GM19351 (cell line): ENCODE measurements at regions not wholly inside any gene's neighbourhood (a gene's known extent, or its start where the extent isn't known, plus 50 kb on each side); places are given as distances from the start of the nearest gene placed in this dataset.

Source experiments
- ATAC-seq: cut with Tn5 transposase; IDR thresholded peaks from one replicate; pipeline ENCODE4 v1.9.1; 2021; ENCODE audit warnings: mild to moderate bottlenecking, moderate library complexity; ENCODE audit not compliant: unreplicated experiment

DNA sequence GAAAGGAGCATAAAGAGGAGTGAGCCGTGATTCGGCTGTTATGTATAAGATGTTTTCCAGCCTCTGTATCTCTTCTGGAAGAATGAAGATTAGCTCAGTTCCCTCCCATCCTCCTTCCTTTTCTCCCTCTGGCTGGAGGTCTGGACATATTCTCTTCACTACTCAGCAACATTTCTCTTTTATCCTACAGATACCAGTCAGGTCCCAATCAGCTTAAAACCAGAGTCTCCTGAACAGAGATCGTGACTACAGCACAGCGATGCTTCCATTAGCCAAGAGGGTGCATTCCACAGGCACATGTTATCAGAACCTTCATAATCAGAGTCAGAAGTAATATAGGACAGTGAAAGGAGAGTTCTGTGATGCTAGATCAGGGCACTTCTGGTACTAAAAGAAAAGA is 133.9 kb upstream of the SOX4 start:
- no peak for ATAC-seq

- ATAC-seq, result no peak
Observed at GRCh38 chr6:21461844-21462518, 131.6 kb upstream of the SOX4 start.

DNA sequence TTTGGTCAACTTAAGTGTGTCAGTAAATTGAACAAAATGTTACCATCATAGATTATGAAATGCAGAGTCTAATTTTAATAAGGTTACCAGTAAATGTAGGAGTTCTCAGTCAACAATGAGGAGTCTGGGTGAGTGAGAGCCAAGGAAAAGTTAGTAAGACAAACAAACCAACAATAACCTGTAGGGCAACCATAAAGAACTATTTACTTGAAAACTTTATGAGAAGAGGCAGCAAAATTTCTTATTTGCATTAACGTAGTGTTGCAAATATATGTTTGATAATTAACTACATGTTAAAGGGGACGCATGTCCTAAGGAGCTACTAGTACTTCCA is 131.1 kb upstream of the SOX4 start:
- no peak for ATAC-seq

- no peak for ATAC-seq
Observed at GRCh38 chr6:21467091-21467490, 126.5 kb upstream of the SOX4 start.

- no peak for ATAC-seq
Observed at GRCh38 chr6:21468461-21468860, 125.1 kb upstream of the SOX4 start.

GRCh38 chr6:21469213-21469612 is 124.3 kb upstream of the SOX4 start:
- ATAC-seq, result no peak

- ATAC-seq, result no peak
Observed at GRCh38 chr6:21476112-21476511, 117.4 kb upstream of the SOX4 start.

GRCh38 chr6:21478411-21478810 is 115.1 kb upstream of the SOX4 start:
- no peak for ATAC-seq

DNA sequence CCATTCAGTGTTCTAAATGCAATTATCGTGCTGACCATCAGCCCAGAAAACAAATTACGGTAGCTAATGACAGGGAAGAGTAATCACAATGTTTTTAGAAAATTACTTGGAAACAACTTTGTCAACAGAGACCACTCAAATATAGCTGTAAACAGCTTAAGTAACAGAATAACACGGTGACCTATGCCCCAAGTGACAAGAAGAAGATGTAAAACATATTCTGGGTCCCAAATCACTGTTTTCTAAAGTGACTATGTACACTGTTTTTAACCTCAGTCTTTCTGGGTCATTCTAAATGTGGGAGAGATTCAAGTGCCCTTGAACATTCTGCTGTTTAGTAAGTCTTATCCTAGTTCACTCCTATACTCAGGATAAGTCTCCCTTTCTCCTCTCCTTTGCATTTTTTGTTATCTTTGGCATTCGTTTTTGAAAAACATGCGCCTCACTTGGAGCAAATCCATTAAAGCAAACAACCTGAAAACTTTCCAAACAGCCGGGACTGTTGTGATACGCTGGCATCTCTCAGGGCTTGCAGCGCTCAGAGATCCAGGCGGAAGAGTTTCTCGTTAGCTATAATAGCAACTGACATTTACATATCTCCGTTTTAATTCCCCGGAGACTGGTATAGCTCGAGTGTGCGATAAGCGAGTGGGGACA is 114.5 kb upstream of the SOX4 start:
- no peak for ATAC-seq

DNA sequence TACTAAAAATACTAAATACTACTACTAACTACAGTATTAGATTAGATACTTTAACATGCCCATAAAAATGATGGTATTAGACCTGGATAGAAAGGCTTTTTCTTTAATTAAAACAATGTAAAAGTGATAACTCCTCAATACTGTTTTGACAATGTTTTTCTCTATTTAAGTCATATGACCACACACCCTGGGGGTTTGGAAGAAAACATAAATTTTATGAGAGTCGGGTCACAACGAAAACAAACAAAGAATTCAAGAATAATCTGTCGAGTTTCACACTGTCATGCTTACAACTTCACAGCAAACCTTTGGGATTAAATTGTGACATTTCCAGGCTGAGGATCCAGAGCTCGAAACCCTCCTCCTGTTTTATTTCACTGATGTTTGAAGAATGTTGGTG is 107.4 kb upstream of the SOX4 start:
- ATAC-seq, result no peak

DNA sequence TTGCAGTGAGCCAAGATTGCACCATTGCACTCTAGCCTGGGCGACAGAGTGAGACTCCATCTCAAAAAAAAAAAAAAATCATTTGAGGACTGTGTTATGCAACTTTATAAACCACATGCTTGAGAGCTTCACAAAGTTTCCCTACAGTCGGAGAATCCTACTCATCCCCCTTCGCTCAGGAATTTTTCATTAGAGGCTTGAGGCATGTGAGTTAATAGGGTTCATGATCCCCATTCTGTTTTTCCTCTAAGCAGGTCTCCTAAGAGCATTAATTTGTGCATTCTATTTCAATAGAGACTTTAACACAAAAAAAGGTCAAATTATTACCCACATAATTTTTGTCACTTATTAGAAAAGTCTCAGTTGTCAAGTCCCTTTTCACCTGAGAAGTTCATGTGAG is 103.7 kb upstream of the SOX4 start:
- ATAC-seq, result no peak

DNA sequence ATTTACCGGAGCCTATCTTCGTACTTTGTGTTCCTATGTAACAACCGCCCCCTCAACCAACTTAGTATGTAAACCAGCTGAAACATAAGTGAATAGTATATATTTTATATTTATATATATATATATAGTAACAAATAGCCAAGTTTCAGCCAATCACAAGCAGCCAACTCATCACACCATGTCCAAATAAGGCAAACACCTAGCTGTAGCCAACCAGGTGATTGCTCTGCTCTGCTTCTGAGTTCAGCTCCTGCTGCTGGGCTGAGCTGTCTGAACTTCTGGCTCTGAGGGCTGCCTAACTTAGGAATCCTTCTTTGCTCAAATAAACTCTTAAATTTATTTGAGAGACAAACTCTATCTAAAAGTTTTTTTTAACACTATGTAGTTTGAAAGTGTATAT is 101.6 kb upstream of the SOX4 start:
- no peak for ATAC-seq

DNA sequence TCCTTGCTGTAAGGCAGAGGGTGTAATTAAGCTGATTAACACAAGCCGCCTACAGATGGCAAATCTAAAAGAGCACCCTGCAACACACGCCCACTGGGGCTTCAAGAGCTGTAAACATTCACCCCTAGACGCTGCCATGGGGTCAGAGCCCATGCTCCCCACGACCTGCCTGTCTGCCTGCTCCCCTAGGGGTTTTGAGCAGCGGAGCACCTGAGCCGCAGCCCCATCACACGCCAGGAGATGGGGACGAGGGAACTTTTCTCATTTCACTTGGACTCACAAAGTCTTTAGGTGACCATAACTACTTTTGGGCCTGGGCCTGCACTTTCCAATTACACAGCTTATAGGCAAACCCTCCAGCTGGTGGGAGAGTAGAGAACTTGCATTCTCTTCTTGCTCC is 99.0 kb upstream of the SOX4 start:
- ATAC-seq, result no peak

- no peak for ATAC-seq
Observed at GRCh38 chr6:21496196-21496595, 97.4 kb upstream of the SOX4 start.

- no peak for ATAC-seq
Observed at GRCh38 chr6:21496706-21497105, 96.8 kb upstream of the SOX4 start.

- ATAC-seq, result no peak
Observed at GRCh38 chr6:21500314-21501020, 93.1 kb upstream of the SOX4 start.

- no peak for ATAC-seq
Observed at GRCh38 chr6:21501021-21501354, 92.6 kb upstream of the SOX4 start.

- no peak for ATAC-seq
Observed at GRCh38 chr6:21501815-21502214, 91.7 kb upstream of the SOX4 start.

GRCh38 chr6:21502682-21503081 is 90.9 kb upstream of the SOX4 start:
- no peak for ATAC-seq

- ATAC-seq, result no peak
Observed at GRCh38 chr6:21504790-21505189, 88.8 kb upstream of the SOX4 start.

DNA sequence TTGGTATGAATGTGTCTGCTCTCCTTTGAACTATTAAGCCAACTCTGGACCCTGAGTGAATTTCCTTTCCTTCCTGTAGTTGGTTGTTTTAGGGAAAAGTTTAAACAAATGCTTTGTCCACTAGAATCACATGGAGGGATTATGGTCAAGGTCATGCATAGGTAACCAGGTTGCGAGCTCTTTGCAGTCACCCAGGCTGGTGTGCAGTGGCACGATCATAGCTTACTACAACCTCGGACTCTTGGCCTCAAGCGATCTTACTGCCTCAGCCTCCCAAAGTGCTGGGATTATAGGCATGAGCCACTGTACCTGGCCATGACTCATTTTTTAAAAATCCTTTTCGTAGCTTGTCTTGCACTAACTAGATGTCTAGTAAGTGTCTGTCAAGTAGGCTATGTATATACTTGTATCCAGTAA is 88.0 kb upstream of the SOX4 start:
- ATAC-seq, result no peak

DNA sequence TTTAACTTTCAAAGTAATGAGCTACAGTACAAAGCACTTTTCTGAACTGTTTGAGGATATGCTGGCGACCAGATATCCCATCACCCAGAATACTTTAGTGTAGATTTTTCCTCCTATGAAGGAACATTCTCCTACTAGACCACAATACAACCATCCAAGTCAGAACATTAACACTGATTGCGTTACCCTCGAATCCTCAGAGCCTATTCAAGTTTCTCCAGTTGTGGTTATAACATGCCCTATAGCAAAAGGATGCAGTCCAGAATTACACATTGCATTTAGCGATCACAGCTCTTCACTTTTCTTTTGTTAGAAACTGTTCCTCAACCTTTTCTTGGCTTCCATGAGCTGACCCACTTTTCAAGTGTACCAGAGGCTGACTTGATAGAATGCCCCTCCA is 87.4 kb upstream of the SOX4 start:
- ATAC-seq, result no peak

DNA sequence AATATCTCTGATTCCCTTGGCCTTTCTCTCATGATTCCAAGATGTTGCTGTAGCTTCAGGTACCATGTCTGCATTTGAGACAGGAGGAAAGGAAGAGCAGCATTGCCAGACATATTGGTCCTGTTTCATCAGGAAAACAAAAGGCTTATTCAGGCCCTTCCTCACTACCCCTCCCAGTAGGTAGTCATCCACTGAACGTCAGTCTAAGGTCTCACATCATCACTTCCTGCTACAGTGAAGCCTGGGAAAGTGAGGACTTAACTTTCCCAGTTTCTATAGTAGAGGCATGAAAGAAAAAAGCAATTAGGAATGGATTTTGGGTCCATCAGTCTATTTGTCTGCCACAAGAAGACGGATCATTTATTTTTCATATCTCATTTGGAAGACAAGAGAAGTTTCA is 85.7 kb upstream of the SOX4 start:
- no peak for ATAC-seq
